Naive thymus-derived CD8-positive, alpha-beta T cell (primary cell): ENCODE measurements at regions not wholly inside any gene's neighbourhood (a gene's known extent, or its start where the extent isn't known, plus 50 kb on each side); places are given as distances from the start of the nearest gene placed in this dataset.

Source experiments
- ATAC-seq, 2 donors: fragments of 150-1000 bp; cut with Tn5 transposase in 1 of 2; sonication (Bioruptor Pico), chemical (Tn5 transposase) in 1 of 2; 1 replicate in 1 of 2; 2 replicates in 1 of 2; pipeline ENCODE4 v1.10.0; 2021; ENCODE audit warnings: mild to moderate bottlenecking in 2 of 2, moderate library complexity in 2 of 2
- POLR2A ChIA-PET: fragments of 350-600 bp; sonication (Branson Sonifier 250); formaldehyde crosslinking; loops from one replicate; lab custom pipeline; 2021; ENCODE audit warnings: antibody characterized with exemption; lab: Charles Lee
- DNase-seq, 10 donors: peaks; one replicate each; pipeline versions ENCODE4 v3.0.0 to v3.0.0-alpha.2; 2020 to 2022
- H3K27ac Mint-ChIP-seq, 10 donors: one replicate each; pipeline ENCODE4 v1.8.0; 2020 to 2022; ENCODE audit warnings: mild to moderate bottlenecking in 10 of 10, mixed read lengths in 10 of 10, moderate library complexity in 4 of 10, inconsistent platforms in 1 of 10
- H3K27me3 Mint-ChIP-seq, 5 donors: one replicate each; pipeline ENCODE4 v1.8.0; 2021 to 2022; ENCODE audit warnings: mixed read lengths in 5 of 5
- H3K36me3 Mint-ChIP-seq, 3 donors: one replicate each; pipeline ENCODE4 v1.8.0; 2020 to 2022; ENCODE audit warnings: mixed read lengths in 3 of 3, mild to moderate bottlenecking in 2 of 3, inconsistent platforms in 1 of 3
- H3K4me1 Mint-ChIP-seq, 4 donors: one replicate each; pipeline ENCODE4 v1.8.0; 2021 to 2022; ENCODE audit warnings: mixed read lengths in 4 of 4
- H3K4me3 Mint-ChIP-seq, 10 donors: one replicate each; pipeline ENCODE4 v1.8.0; 2020 to 2022; ENCODE audit warnings: mild to moderate bottlenecking in 10 of 10, mixed read lengths in 10 of 10, moderate library complexity in 6 of 10, inconsistent platforms in 1 of 10
- H3K9me3 Mint-ChIP-seq, 9 donors: one replicate each; pipeline ENCODE4 v1.8.0; 2020 to 2022; ENCODE audit warnings: mixed read lengths in 9 of 9, mild to moderate bottlenecking in 3 of 9, inconsistent platforms in 1 of 9, moderate library complexity in 1 of 9

GRCh38 chr9:86802900-86803673 is 144.2 kb downstream of the GAS1 start:
- Mint-ChIP-seq H3K4me1 (no peaks in the 10 kb centered on the region), H3K9me3 (peaks cover 0 to 10% (median 0%) of the 10 kb centered on the region in 9 donors), H3K36me3 (no peaks in the 10 kb centered on the region), H3K27me3 (peaks cover 0 to 16% (median 11%) of the 10 kb centered on the region in 5 donors), H3K4me3 (no peak overlapping the region), H3K27ac (no peak overlapping the region)
- no peak for DNase-seq
- ATAC-seq, result no peak
- POLR2A ChIA-PET, result no interaction called here

DNA sequence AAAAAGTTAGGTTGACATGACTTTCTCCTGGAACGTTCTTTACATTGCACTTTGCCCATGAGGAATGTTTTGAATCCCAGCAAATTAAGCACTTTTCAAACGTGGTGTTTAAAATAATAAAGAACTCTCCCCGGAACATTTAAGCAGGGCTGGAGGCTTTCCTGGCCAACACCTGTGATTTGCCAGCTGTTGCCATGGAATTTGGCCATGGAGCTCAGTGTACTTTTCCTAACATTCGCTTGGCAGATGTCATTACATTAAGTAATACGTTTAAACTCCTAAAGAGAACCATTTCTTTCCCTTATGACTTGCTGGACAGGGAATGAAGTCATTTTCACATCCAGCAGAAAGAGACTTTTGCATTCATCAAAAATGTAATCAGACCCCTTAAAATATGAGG is 146.1 kb downstream of the GAS1 start:
- H3K27ac Mint-ChIP-seq, result no peak overlapping the region
- POLR2A ChIA-PET, result no interaction called here
- ATAC-seq, result no peak

DNA sequence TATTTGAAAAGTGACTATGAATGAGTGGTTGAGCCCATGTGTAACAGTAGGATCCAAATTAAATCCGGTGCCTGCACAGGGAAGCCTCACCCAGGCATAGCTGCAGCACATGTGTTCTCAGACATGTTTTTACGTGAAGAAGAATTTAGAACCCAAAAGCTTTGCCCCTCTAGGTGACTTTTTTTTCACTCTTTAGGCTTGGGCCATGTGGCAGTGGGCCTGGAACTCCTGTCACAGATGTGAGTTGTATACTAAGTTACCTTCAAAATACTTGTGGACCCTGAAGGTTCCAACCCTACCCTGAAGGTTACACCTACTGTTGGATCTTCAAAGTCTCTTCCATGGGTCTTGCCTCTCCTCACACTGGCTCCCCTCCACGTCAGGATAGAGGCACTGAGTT is 146.6 kb downstream of the GAS1 start:
- H3K4me1 Mint-ChIP-seq, result no peaks in the 10 kb centered on the region

More for the DNA sequence above, 146.1 kb downstream of the GAS1 start:
- no peaks in the 10 kb centered on the region for H3K36me3 Mint-ChIP-seq
- H3K27me3 Mint-ChIP-seq, result peaks cover 0 to 18% (median 12%) of the 10 kb centered on the region in 5 donors
- peaks cover 0 to 10% (median 0%) of the 10 kb centered on the region in 9 donors for H3K9me3 Mint-ChIP-seq
- no peaks in the 10 kb centered on the region for H3K4me1 Mint-ChIP-seq
- no peak overlapping the region for H3K4me3 Mint-ChIP-seq
- DNase-seq, result no peak

GRCh38 chr9:86798966-86799365 is 148.3 kb downstream of the GAS1 start:
- ATAC-seq (no peak), DNase-seq (no peak)
- no peak overlapping the region for H3K27ac Mint-ChIP-seq
- POLR2A ChIA-PET, result no interaction called here
- H3K27me3 Mint-ChIP-seq, result peaks cover 0 to 18% (median 10%) of the 10 kb centered on the region in 5 donors
- peaks cover 0 to 10% (median 0%) of the 10 kb centered on the region in 9 donors for H3K9me3 Mint-ChIP-seq
- no peaks in the 10 kb centered on the region for H3K4me1 Mint-ChIP-seq
- H3K36me3 Mint-ChIP-seq, result no peaks in the 10 kb centered on the region
- no peak overlapping the region for H3K4me3 Mint-ChIP-seq

More for the DNA sequence above, 146.6 kb downstream of the GAS1 start:
- DNase-seq (no peak), ATAC-seq (no peak)
- H3K4me3 Mint-ChIP-seq, result no peak overlapping the region
- H3K36me3 Mint-ChIP-seq, result no peaks in the 10 kb centered on the region
- POLR2A ChIA-PET, result no interaction called here
- H3K9me3 Mint-ChIP-seq, result peaks cover 0 to 10% (median 0%) of the 10 kb centered on the region in 9 donors
- no peak overlapping the region for H3K27ac Mint-ChIP-seq
- peaks cover 0 to 18% (median 10%) of the 10 kb centered on the region in 5 donors for H3K27me3 Mint-ChIP-seq

- Mint-ChIP-seq H3K9me3 (no peaks in the 10 kb centered on the region), H3K4me1 (no peaks in the 10 kb centered on the region), H3K27ac (no peak overlapping the region), H3K27me3 (peaks cover 0 to 18% (median 10%) of the 10 kb centered on the region in 5 donors), H3K36me3 (no peaks in the 10 kb centered on the region), H3K4me3 (no peak overlapping the region)
- POLR2A ChIA-PET, result no interaction called here
- DNase-seq (no peak), ATAC-seq (no peak)
Measured at GRCh38 chr9:86796666-86797065, 150.6 kb downstream of the GAS1 start.

DNA sequence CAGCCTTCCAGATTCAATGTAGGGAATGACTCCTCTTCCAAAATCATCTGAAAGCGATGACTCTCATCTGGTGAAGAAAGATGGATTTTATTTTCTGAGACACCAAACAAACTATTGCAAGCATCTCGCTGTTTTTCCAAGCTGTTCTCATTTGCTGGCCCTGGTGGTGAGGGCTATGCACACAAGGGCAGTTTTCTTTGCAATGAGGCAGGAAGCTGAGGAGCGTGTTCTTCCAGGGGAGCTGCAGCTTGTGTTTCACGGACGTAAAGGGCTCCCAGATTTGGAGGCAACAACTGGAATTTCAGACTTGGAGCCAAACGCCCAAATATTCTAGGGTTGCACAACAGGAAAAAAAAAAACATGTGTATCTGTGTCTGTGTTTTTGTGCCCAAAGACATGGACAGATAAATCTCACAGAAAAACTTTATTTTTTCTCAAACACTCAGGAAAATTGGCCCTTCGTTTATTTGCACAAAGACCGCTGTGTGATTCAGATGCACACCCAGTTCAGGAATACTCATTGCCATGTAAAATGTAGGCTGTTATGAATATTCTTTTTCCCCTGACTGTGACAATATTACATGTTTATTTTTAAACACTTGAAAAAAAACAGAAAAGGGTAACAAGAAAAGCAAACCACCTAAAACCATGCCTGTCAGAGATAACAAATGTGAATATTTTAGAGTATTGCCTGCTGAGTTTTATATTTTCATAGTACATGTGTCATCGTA is 151.3 kb downstream of the GAS1 start:
- POLR2A ChIA-PET, result no interaction called here
- no peak overlapping the region for H3K27ac Mint-ChIP-seq
- H3K36me3 Mint-ChIP-seq, result no peaks in the 10 kb centered on the region
- H3K27me3 Mint-ChIP-seq, result peaks cover 0 to 21% (median 10%) of the 10 kb centered on the region in 5 donors
- DNase-seq (no peak), ATAC-seq (no peak)
- no peaks in the 10 kb centered on the region for H3K4me1 Mint-ChIP-seq
- no peaks in the 10 kb centered on the region for H3K9me3 Mint-ChIP-seq
- H3K4me3 Mint-ChIP-seq, result no peak overlapping the region

GRCh38 chr9:86795047-86795442 is 152.3 kb downstream of the GAS1 start:
- peaks cover 2 to 31% (median 10%) of the 10 kb centered on the region in 5 donors for H3K27me3 Mint-ChIP-seq
- DNase-seq (no peak), ATAC-seq (no peak)
- H3K27ac Mint-ChIP-seq, result no peak overlapping the region
- H3K4me1 Mint-ChIP-seq, result no peaks in the 10 kb centered on the region
- no peak overlapping the region for H3K4me3 Mint-ChIP-seq
- H3K9me3 Mint-ChIP-seq, result no peaks in the 10 kb centered on the region
- POLR2A ChIA-PET, result no interaction called here
- H3K36me3 Mint-ChIP-seq, result no peaks in the 10 kb centered on the region

- POLR2A ChIA-PET, result no interaction called here
- Mint-ChIP-seq H3K9me3 (no peaks in the 10 kb centered on the region), H3K36me3 (no peaks in the 10 kb centered on the region), H3K27ac (no peak overlapping the region), H3K4me3 (no peak overlapping the region), H3K27me3 (peaks cover 2 to 32% (median 9%) of the 10 kb centered on the region in 5 donors), H3K4me1 (no peaks in the 10 kb centered on the region)
- ATAC-seq (no peak), DNase-seq (no peak)
Measured at GRCh38 chr9:86794391-86795046, 152.8 kb downstream of the GAS1 start.

DNA sequence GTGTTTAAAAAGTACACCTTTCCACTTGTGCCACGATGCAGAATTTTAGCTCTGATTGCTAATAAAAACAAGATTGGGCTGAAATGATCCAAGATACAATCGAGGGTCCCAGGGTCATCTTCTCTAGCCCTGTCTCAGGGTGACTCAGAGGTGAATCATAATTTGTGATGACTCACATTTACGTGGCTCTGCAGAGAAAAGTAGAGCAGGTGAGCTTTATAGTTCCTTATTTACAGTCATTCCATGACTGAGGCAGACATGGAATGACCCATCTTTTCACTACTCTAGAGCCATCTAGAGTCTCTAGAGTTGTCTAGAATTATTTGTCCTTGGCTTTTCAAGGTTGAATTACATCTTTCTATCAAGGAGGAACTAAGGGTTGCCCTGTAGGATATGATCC is 155.2 kb downstream of the GAS1 start:
- Mint-ChIP-seq H3K27ac (no peak overlapping the region), H3K36me3 (no peaks in the 10 kb centered on the region), H3K9me3 (no peaks in the 10 kb centered on the region), H3K4me3 (no peak overlapping the region), H3K27me3 (peaks cover 3 to 26% (median 5%) of the 10 kb centered on the region in 5 donors), H3K4me1 (no peaks in the 10 kb centered on the region)
- no peak for ATAC-seq
- DNase-seq, result no peak
- POLR2A ChIA-PET, result no interaction called here

GRCh38 chr9:86790805-86791204 is 156.5 kb downstream of the GAS1 start:
- DNase-seq, result no peak
- Mint-ChIP-seq H3K9me3 (no peaks in the 10 kb centered on the region), H3K36me3 (no peaks in the 10 kb centered on the region), H3K4me1 (no peaks in the 10 kb centered on the region), H3K4me3 (no peak overlapping the region), H3K27ac (no peak overlapping the region), H3K27me3 (peaks cover 3 to 26% (median 5%) of the 10 kb centered on the region in 5 donors)
- POLR2A ChIA-PET, result no interaction called here
- no peak for ATAC-seq

GRCh38 chr9:86788456-86788855 is 158.8 kb downstream of the GAS1 start:
- peaks cover 4 to 26% (median 7%) of the 10 kb centered on the region in 5 donors for H3K27me3 Mint-ChIP-seq
- no peaks in the 10 kb centered on the region for H3K9me3 Mint-ChIP-seq
- no peak for ATAC-seq
- H3K4me1 Mint-ChIP-seq, result no peaks in the 10 kb centered on the region
- H3K27ac Mint-ChIP-seq, result no peak overlapping the region
- POLR2A ChIA-PET, result no interaction called here
- no peaks in the 10 kb centered on the region for H3K36me3 Mint-ChIP-seq
- DNase-seq, result no peak
- H3K4me3 Mint-ChIP-seq, result no peak overlapping the region

DNA sequence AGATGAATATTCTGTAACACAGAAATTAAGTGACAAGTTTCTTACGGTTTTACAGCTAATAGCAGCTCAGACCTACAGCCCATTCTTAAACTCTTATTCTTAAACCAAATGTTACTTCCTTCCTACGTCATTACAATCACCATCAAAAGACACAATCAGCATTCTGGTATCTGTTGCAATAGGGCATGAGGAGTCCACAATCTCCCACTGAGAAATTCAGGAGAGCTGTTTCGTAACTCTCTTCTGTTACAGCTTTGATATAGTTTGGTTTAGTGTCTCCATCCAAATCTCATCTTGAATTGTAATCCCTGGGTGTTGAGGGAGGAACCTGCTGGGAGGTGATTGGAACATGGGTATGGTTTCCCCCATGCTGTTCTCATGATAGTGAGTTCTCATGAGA is 163.4 kb downstream of the GAS1 start:
- no peak for DNase-seq
- Mint-ChIP-seq H3K4me1 (no peaks in the 10 kb centered on the region), H3K9me3 (no peaks in the 10 kb centered on the region), H3K27ac (no peak overlapping the region), H3K36me3 (no peaks in the 10 kb centered on the region), H3K27me3 (peaks cover 2 to 21% (median 12%) of the 10 kb centered on the region in 5 donors), H3K4me3 (no peak overlapping the region)
- no peak for ATAC-seq
- POLR2A ChIA-PET, result no interaction called here

- DNase-seq (no peak), ATAC-seq (no peak)
- Mint-ChIP-seq H3K27me3 (peaks cover 3 to 21% (median 14%) of the 10 kb centered on the region in 5 donors), H3K4me3 (no peak overlapping the region), H3K9me3 (no peaks in the 10 kb centered on the region), H3K4me1 (no peaks in the 10 kb centered on the region), H3K36me3 (no peaks in the 10 kb centered on the region), H3K27ac (no peak overlapping the region)
- POLR2A ChIA-PET, result no interaction called here
Measured at GRCh38 chr9:86782831-86783230, 164.5 kb downstream of the GAS1 start.
